Stimulated activated CD4-positive, alpha-beta T cell treated with anti-CD3 and anti-CD28 coated beads, Interleukin-12 subunit alpha, Interleukin-12 subunit beta, amount 100 ng/mL, for 4 hours (primary cell): ENCODE measurements at regions not wholly inside any gene's neighbourhood (a gene's known extent, or its start where the extent isn't known, plus 50 kb on each side); places are given as distances from the start of the nearest gene placed in this dataset.
"Not testable (repeated sequence)": the region's sequence is repeated elsewhere in the genome, so short reads cannot be mapped to it uniquely, and the experiment has no call there.

Experiments used
- DNase-seq: peaks from one replicate; pipeline ENCODE4 v3.0.0-alpha.2; 2020

GRCh38 chr5:56731473-56731872, 83.9 kb upstream of the MAP3K1 start:
- not testable (repeated sequence) for DNase-seq

GRCh38 chr5:56729488-56729887, 85.9 kb upstream of the MAP3K1 start:
- no peak for DNase-seq

- DNase-seq: no peak
Observed at GRCh38 chr5:56725711-56726411, 89.5 kb upstream of the MAP3K1 start.

- DNase-seq: not testable (repeated sequence)
Observed at GRCh38 chr5:56724857-56725256, 90.5 kb upstream of the MAP3K1 start.

GRCh38 chr5:56722317-56722716, 93.0 kb upstream of the MAP3K1 start:
- DNase-seq: no peak

- no peak for DNase-seq
Observed at GRCh38 chr5:56717253-56717987, 97.9 kb upstream of the MAP3K1 start.

- DNase-seq: no peak
Observed at GRCh38 chr5:56715986-56716385, 99.4 kb upstream of the MAP3K1 start.

- DNase-seq: no peak
Observed at GRCh38 chr5:56712895-56713591, 102.3 kb upstream of the MAP3K1 start.

GRCh38 chr5:56710826-56711590, 104.3 kb upstream of the MAP3K1 start:
- DNase-seq: no peak

- DNase-seq: no peak
Observed at GRCh38 chr5:56706504-56706903, 108.8 kb upstream of the MAP3K1 start.

GRCh38 chr5:56705217-56705616, 110.1 kb upstream of the MAP3K1 start:
- DNase-seq: no peak

GRCh38 chr5:56703952-56704351, 111.4 kb upstream of the MAP3K1 start:
- DNase-seq: no peak

GRCh38 chr5:56700711-56701110, 114.6 kb upstream of the MAP3K1 start:
- no peak for DNase-seq

- DNase-seq: no peak
Observed at GRCh38 chr5:56699538-56699937, 115.8 kb upstream of the MAP3K1 start.

- DNase-seq: no peak
Observed at GRCh38 chr5:56698463-56699381, 116.6 kb upstream of the MAP3K1 start.

- no peak for DNase-seq
Observed at GRCh38 chr5:56696900-56697299, 118.4 kb upstream of the MAP3K1 start.

- peak; percentile 52 for DNase-seq
Observed at GRCh38 chr5:56693220-56693579, 122.1 kb upstream of the MAP3K1 start.

- DNase-seq: no peak
Observed at GRCh38 chr5:56692359-56693219, 122.8 kb upstream of the MAP3K1 start.

GRCh38 chr5:56688402-56688801, 126.9 kb upstream of the MAP3K1 start:
- DNase-seq: no peak

- no peak for DNase-seq
Observed at GRCh38 chr5:56686337-56687195, 128.8 kb upstream of the MAP3K1 start.
